ENCODE measurements at regions not wholly inside any gene's neighbourhood (a gene's known extent, or its start where the extent isn't known, plus 50 kb on each side); places are given as distances from the start of the nearest gene placed in this dataset.

- DNase-seq = peak in 3 of 6 donors; percentile 7 to 17 (median 15)
- no peaks in the 10 kb centered on the region for H3K9me3 ChIP-seq
- peak in 2 of 4 donors; percentile 16 for TF ChIP-seq CTCF (IDR thresholded peaks at IDR 0.05)
- peak in 3 of 4 donors; percentile 55 to 73 (median 72) for ATAC-seq
- 27 to 31% methylated on average over 3 of the region's 3 CpGs for WGBS, 2 donors
- H3K4me3 ChIP-seq = no peak overlapping the region
- H3K4me1 ChIP-seq = no peaks in the 10 kb centered on the region
- intact Hi-C loops (cut with DNase I) = no loop called here
- FAIRE-seq = no peak
- no peaks in the 10 kb centered on the region for H3K27me3 ChIP-seq
- H3K27ac ChIP-seq = no peak overlapping the region
- H3K36me3 ChIP-seq = no peaks in the 10 kb centered on the region
Observed at GRCh38 chr9:25964239-25964638, 286.0 kb upstream of the TUSC1 start.

- Histone ChIP-seq H3K9me3 (no peaks in the 10 kb centered on the region), H3K4me3 (no peak overlapping the region), H3K27ac (no peak overlapping the region), H3K27me3 (no peaks in the 10 kb centered on the region), H3K4me1 (no peaks in the 10 kb centered on the region), H3K36me3 (no peaks in the 10 kb centered on the region)
- ATAC-seq = no peak
- TF ChIP-seq CTCF (IDR thresholded peaks at IDR 0.05) = no peak
- FAIRE-seq = no peak
- no peak for DNase-seq
- WGBS, 2 donors = 34 to 40% methylated on average over 3 of the region's 3 CpGs
- intact Hi-C loops (cut with DNase I) = no loop called here
Observed at GRCh38 chr9:25960178-25960577, 281.9 kb upstream of the TUSC1 start.

GRCh38 chr9:25954209-25954608 lies 276.0 kb upstream of the TUSC1 start:
- DNase-seq (no peak), ATAC-seq (no peak), FAIRE-seq (no peak)
- H3K4me1 ChIP-seq = no peaks in the 10 kb centered on the region
- H3K27ac ChIP-seq = no peak overlapping the region
- H3K27me3 ChIP-seq = no peaks in the 10 kb centered on the region
- no peaks in the 10 kb centered on the region for H3K36me3 ChIP-seq
- no peaks in the 10 kb centered on the region for H3K9me3 ChIP-seq
- no peak overlapping the region for H3K4me3 ChIP-seq
- no peak for TF ChIP-seq CTCF (IDR thresholded peaks at IDR 0.05)
- intact Hi-C loops (cut with DNase I) = no loop called here

GRCh38 chr9:25948182-25948581 lies 269.9 kb upstream of the TUSC1 start:
- TF ChIP-seq CTCF (IDR thresholded peaks at IDR 0.05) = no peak
- no peaks in the 10 kb centered on the region for H3K27me3 ChIP-seq
- H3K4me1 ChIP-seq = no peaks in the 10 kb centered on the region
- FAIRE-seq (no peak), DNase-seq (no peak), ATAC-seq (no peak)
- no peaks in the 10 kb centered on the region for H3K9me3 ChIP-seq
- intact Hi-C loops (cut with DNase I) = no loop called here
- H3K4me3 ChIP-seq = no peak overlapping the region
- H3K27ac ChIP-seq = no peak overlapping the region
- no peaks in the 10 kb centered on the region for H3K36me3 ChIP-seq

- H3K27me3 ChIP-seq = no peaks in the 10 kb centered on the region
- H3K4me1 ChIP-seq = no peaks in the 10 kb centered on the region
- intact Hi-C loops (cut with DNase I) = no loop called here
- no peaks in the 10 kb centered on the region for H3K36me3 ChIP-seq
- no peak for FAIRE-seq
- no peaks in the 10 kb centered on the region for H3K9me3 ChIP-seq
- 48 to 65% methylated on average over 1 of the region's 1 CpG for WGBS, 2 donors
- DNase-seq = no peak
- no peak overlapping the region for H3K27ac ChIP-seq
- ATAC-seq = no peak
- no peak overlapping the region for H3K4me3 ChIP-seq
- TF ChIP-seq CTCF (IDR thresholded peaks at IDR 0.05) = no peak
Observed at GRCh38 chr9:25939126-25939525, 260.9 kb upstream of the TUSC1 start.

Data from pancreas (tissue), 10 donors.